ENCODE measurements at regions not wholly inside any gene's neighbourhood (a gene's known extent, or its start where the extent isn't known, plus 50 kb on each side); places are given as distances from the start of the nearest gene placed in this dataset.

- no CpG with 5 or more reads among the region's 1 CpG for WGBS
- H2BK15ac ChIP-seq (ENCODE audit: low read depth, poor library complexity, severe bottlenecking), result no peak overlapping the region
- H3K79me1 ChIP-seq (replicated peaks; ENCODE audit: low read length, poor library complexity, severe bottlenecking), result no peaks in the 10 kb centered on the region
- H3K9ac ChIP-seq (ENCODE audit: low read length), result no peak overlapping the region
- H4K8ac ChIP-seq (ENCODE audit: low read length), result no peak overlapping the region
- no peak overlapping the region for H3K4ac ChIP-seq (ENCODE audit: low read depth in 1 of 2, low read length in 2 of 2)
- no peaks in the 10 kb centered on the region for H3K36me3 ChIP-seq (ENCODE audit: control insufficient read depth in 1 of 2, insufficient read depth in 2 of 2, low read depth in 1 of 2, low read length in 2 of 2)
- no peak overlapping the region for H2AFZ ChIP-seq (ENCODE audit: low read depth, low read length)
- H4K91ac ChIP-seq (ENCODE audit: low read length), result no peak overlapping the region
- H3K27me3 ChIP-seq (ENCODE audit: control insufficient read depth in 1 of 2, insufficient read depth in 1 of 2, low read length in 2 of 2), result no peaks in the 10 kb centered on the region
- H3K4me3 ChIP-seq (ENCODE audit: insufficient read depth in 1 of 2, low read depth in 1 of 2, low read length in 2 of 2), result no peak overlapping the region
- H2BK5ac ChIP-seq (ENCODE audit: low read depth, low read length, poor library complexity, severe bottlenecking), result no peak overlapping the region
- H3K4me2 ChIP-seq (ENCODE audit: low read length, poor library complexity, severe bottlenecking), result no peak overlapping the region
- no peak for DNase-seq
- H3K4me1 ChIP-seq (ENCODE audit: control insufficient read depth, insufficient read depth, low read depth, low read length), result no peaks in the 10 kb centered on the region
- H2BK120ac ChIP-seq (ENCODE audit: low read depth, low read length), result no peak overlapping the region
- H2AK5ac ChIP-seq (ENCODE audit: low read length, severe bottlenecking), result no peak overlapping the region
- H3K14ac ChIP-seq (ENCODE audit: low read length in 2 of 2), result no peak overlapping the region
- no peak overlapping the region for H3K27ac ChIP-seq (ENCODE audit: low read length, poor library complexity, severe bottlenecking)
- H2BK12ac ChIP-seq (ENCODE audit: low read length in 2 of 2), result no peak overlapping the region
- no peaks in the 10 kb centered on the region for H3K9me3 ChIP-seq (ENCODE audit: control insufficient read depth, low read length)
- no peak overlapping the region for H3K23ac ChIP-seq (ENCODE audit: low read length in 2 of 2)
- H3K18ac ChIP-seq (ENCODE audit: low read depth in 1 of 2, low read length in 2 of 2), result no peak overlapping the region
Observed at GRCh38 chr6:105562027-105562426, 159.1 kb upstream of the PREP start.

- Histone ChIP-seq H3K4ac (ENCODE audit: low read depth in 1 of 2, low read length in 2 of 2) (no peak overlapping the region), H3K79me1 (replicated peaks; ENCODE audit: low read length, poor library complexity, severe bottlenecking) (no peaks in the 10 kb centered on the region), H2BK5ac (ENCODE audit: low read depth, low read length, poor library complexity, severe bottlenecking) (no peak overlapping the region), H3K4me2 (ENCODE audit: low read length, poor library complexity, severe bottlenecking) (no peak overlapping the region), H3K27me3 (ENCODE audit: control insufficient read depth in 1 of 2, insufficient read depth in 1 of 2, low read length in 2 of 2) (no peaks in the 10 kb centered on the region), H3K4me1 (ENCODE audit: control insufficient read depth, insufficient read depth, low read depth, low read length) (no peaks in the 10 kb centered on the region), H3K9ac (ENCODE audit: low read length) (no peak overlapping the region), H3K14ac (ENCODE audit: low read length in 2 of 2) (no peak overlapping the region), H2AK5ac (ENCODE audit: low read length, severe bottlenecking) (no peak overlapping the region), H2AFZ (ENCODE audit: low read depth, low read length) (no peak overlapping the region), H2BK12ac (ENCODE audit: low read length in 2 of 2) (no peak overlapping the region), H4K91ac (ENCODE audit: low read length) (no peak overlapping the region), H3K18ac (ENCODE audit: low read depth in 1 of 2, low read length in 2 of 2) (no peak overlapping the region), H3K23ac (ENCODE audit: low read length in 2 of 2) (no peak overlapping the region), H3K36me3 (ENCODE audit: control insufficient read depth in 1 of 2, insufficient read depth in 2 of 2, low read depth in 1 of 2, low read length in 2 of 2) (no peaks in the 10 kb centered on the region), H4K8ac (ENCODE audit: low read length) (no peak overlapping the region), H2BK15ac (ENCODE audit: low read depth, poor library complexity, severe bottlenecking) (no peak overlapping the region), H2BK120ac (ENCODE audit: low read depth, low read length) (no peak overlapping the region), H3K27ac (ENCODE audit: low read length, poor library complexity, severe bottlenecking) (no peak overlapping the region), H3K4me3 (ENCODE audit: insufficient read depth in 1 of 2, low read depth in 1 of 2, low read length in 2 of 2) (no peak overlapping the region), H3K9me3 (ENCODE audit: control insufficient read depth, low read length) (no peaks in the 10 kb centered on the region)
- DNase-seq, result peak; percentile 18
Observed at GRCh38 chr6:105561486-105561885, 158.6 kb upstream of the PREP start.

- Histone ChIP-seq H3K9ac (ENCODE audit: low read length) (no peak overlapping the region), H3K14ac (ENCODE audit: low read length in 2 of 2) (no peak overlapping the region), H3K18ac (ENCODE audit: low read depth in 1 of 2, low read length in 2 of 2) (no peak overlapping the region), H3K27ac (ENCODE audit: low read length, poor library complexity, severe bottlenecking) (no peak overlapping the region), H2BK15ac (ENCODE audit: low read depth, poor library complexity, severe bottlenecking) (no peak overlapping the region), H3K27me3 (ENCODE audit: control insufficient read depth in 1 of 2, insufficient read depth in 1 of 2, low read length in 2 of 2) (no peaks in the 10 kb centered on the region), H3K4me3 (ENCODE audit: insufficient read depth in 1 of 2, low read depth in 1 of 2, low read length in 2 of 2) (no peak overlapping the region), H3K36me3 (ENCODE audit: control insufficient read depth in 1 of 2, insufficient read depth in 2 of 2, low read depth in 1 of 2, low read length in 2 of 2) (no peaks in the 10 kb centered on the region), H4K91ac (ENCODE audit: low read length) (no peak overlapping the region), H2BK120ac (ENCODE audit: low read depth, low read length) (no peak overlapping the region), H3K79me1 (replicated peaks; ENCODE audit: low read length, poor library complexity, severe bottlenecking) (no peaks in the 10 kb centered on the region), H3K4ac (ENCODE audit: low read depth in 1 of 2, low read length in 2 of 2) (no peak overlapping the region), H2BK5ac (ENCODE audit: low read depth, low read length, poor library complexity, severe bottlenecking) (no peak overlapping the region), H2AK5ac (ENCODE audit: low read length, severe bottlenecking) (no peak overlapping the region), H3K9me3 (ENCODE audit: control insufficient read depth, low read length) (no peaks in the 10 kb centered on the region), H2AFZ (ENCODE audit: low read depth, low read length) (no peak overlapping the region), H3K23ac (ENCODE audit: low read length in 2 of 2) (no peak overlapping the region), H3K4me1 (ENCODE audit: control insufficient read depth, insufficient read depth, low read depth, low read length) (no peaks in the 10 kb centered on the region), H2BK12ac (ENCODE audit: low read length in 2 of 2) (no peak overlapping the region), H3K4me2 (ENCODE audit: low read length, poor library complexity, severe bottlenecking) (no peak overlapping the region), H4K8ac (ENCODE audit: low read length) (no peak overlapping the region)
- 100% methylated on average over 2 of the region's 2 CpGs for WGBS
- peak; percentile 62 for DNase-seq
Observed at GRCh38 chr6:105560611-105561066, 157.8 kb upstream of the PREP start.

- WGBS, result 97% methylated on average over 4 of the region's 4 CpGs
Observed at GRCh38 chr6:105557291-105557690, 154.4 kb upstream of the PREP start.

More at GRCh38 chr6:105557291-105557690, 154.4 kb upstream of the PREP start:
- no peak overlapping the region for H3K4me3 ChIP-seq (ENCODE audit: insufficient read depth in 1 of 2, low read depth in 1 of 2, low read length in 2 of 2)
- no peaks in the 10 kb centered on the region for H3K4me1 ChIP-seq (ENCODE audit: control insufficient read depth, insufficient read depth, low read depth, low read length)
- no peak overlapping the region for H3K27ac ChIP-seq (ENCODE audit: low read length, poor library complexity, severe bottlenecking)
- no peak for DNase-seq
- no peak overlapping the region for H2AFZ ChIP-seq (ENCODE audit: low read depth, low read length)
- no peak overlapping the region for H2BK5ac ChIP-seq (ENCODE audit: low read depth, low read length, poor library complexity, severe bottlenecking)
- no peak overlapping the region for H2BK120ac ChIP-seq (ENCODE audit: low read depth, low read length)
- H2BK12ac ChIP-seq (ENCODE audit: low read length in 2 of 2), result no peak overlapping the region
- H3K14ac ChIP-seq (ENCODE audit: low read length in 2 of 2), result no peak overlapping the region
- no peaks in the 10 kb centered on the region for H3K9me3 ChIP-seq (ENCODE audit: control insufficient read depth, low read length)
- H2BK15ac ChIP-seq (ENCODE audit: low read depth, poor library complexity, severe bottlenecking), result no peak overlapping the region
- no peak overlapping the region for H4K8ac ChIP-seq (ENCODE audit: low read length)
- H3K4me2 ChIP-seq (ENCODE audit: low read length, poor library complexity, severe bottlenecking), result no peak overlapping the region
- H3K27me3 ChIP-seq (ENCODE audit: control insufficient read depth in 1 of 2, insufficient read depth in 1 of 2, low read length in 2 of 2), result no peaks in the 10 kb centered on the region
- no peaks in the 10 kb centered on the region for H3K36me3 ChIP-seq (ENCODE audit: control insufficient read depth in 1 of 2, insufficient read depth in 2 of 2, low read depth in 1 of 2, low read length in 2 of 2)
- no peak overlapping the region for H4K91ac ChIP-seq (ENCODE audit: low read length)
- no peak overlapping the region for H3K23ac ChIP-seq (ENCODE audit: low read length in 2 of 2)
- H3K18ac ChIP-seq (ENCODE audit: low read depth in 1 of 2, low read length in 2 of 2), result no peak overlapping the region
- no peak overlapping the region for H2AK5ac ChIP-seq (ENCODE audit: low read length, severe bottlenecking)
- H3K9ac ChIP-seq (ENCODE audit: low read length), result no peak overlapping the region
- no peaks in the 10 kb centered on the region for H3K79me1 ChIP-seq (replicated peaks; ENCODE audit: low read length, poor library complexity, severe bottlenecking)
- no peak overlapping the region for H3K4ac ChIP-seq (ENCODE audit: low read depth in 1 of 2, low read length in 2 of 2)

Measured in mesenchymal stem cell (in vitro differentiated cells and primary cell).